IMR-90 (cell line): ENCODE measurements at regions not wholly inside any gene's neighbourhood (a gene's known extent, or its start where the extent isn't known, plus 50 kb on each side); places are given as distances from the start of the nearest gene placed in this dataset.

ENCODE experiments used
- ATAC-seq: fragments of 200-7000 bp; cut with Tn5 transposase; 2 replicates; pipeline ENCODE4 v1.9.1; 2020; ENCODE audit warnings: low read depth, mild to moderate bottlenecking, moderate library complexity
- BruUV-seq: library from RNA; stranded (reverse); fragments of 400-500 nt; replicated peaks from 2 replicates; lab custom pipeline; 2021; lab: Mats Ljungman, UMichigan
- CTCF ChIA-PET: fragments of 300-600 bp; formaldehyde crosslinking; extraction: SDS; loops from one replicate; lab custom pipeline; 2021; ENCODE audit warnings: antibody characterized with exemption; lab: Yijun Ruan, JAX
- POLR2A ChIA-PET: fragments of 300-600 bp; sonication (Branson Sonifier 250); formaldehyde crosslinking; loops from one replicate; lab custom pipeline; 2022; ENCODE audit warnings: antibody characterized with exemption; ENCODE audit not compliant: unreplicated experiment; lab: Charles Lee
- DNase-seq: peaks from one replicate; pipeline ENCODE4 v3.0.0; 2013
- H2AFZ ChIP-seq: replicated peaks from 2 replicates; pipeline ENCODE3; 2013; ENCODE audit warnings: low read length, mild to moderate bottlenecking; ENCODE audit not compliant: poor library complexity
- H2AK5ac ChIP-seq: 2 replicates; pipeline ENCODE4 v1.6.1; 2013; ENCODE audit warnings: low read depth, low read length, inconsistent platforms
- H2AK9ac ChIP-seq: replicated peaks from 2 replicates; pipeline ENCODE3; 2013; ENCODE audit warnings: mild to moderate bottlenecking, low read depth, low read length, moderate library complexity; ENCODE audit not compliant: poor library complexity
- H2BK120ac ChIP-seq: 2 replicates; pipeline ENCODE4 v1.6.1; 2013; ENCODE audit warnings: low read depth, low read length, inconsistent platforms
- H2BK15ac ChIP-seq: 3 replicates; pipeline ENCODE4 v1.6.1; 2013; ENCODE audit warnings: low read depth, low read length, inconsistent platforms
- H2BK20ac ChIP-seq: 2 replicates; pipeline ENCODE4 v1.6.1; 2013; ENCODE audit warnings: low read depth, mild to moderate bottlenecking, inconsistent platforms, low read length, moderate library complexity
- H2BK5ac ChIP-seq: 2 replicates; pipeline ENCODE4 v1.6.1; 2013; ENCODE audit warnings: mild to moderate bottlenecking, low read depth, low read length, inconsistent platforms; ENCODE audit not compliant: poor library complexity, severe bottlenecking
- H3K14ac ChIP-seq: replicated peaks from 2 replicates; pipeline ENCODE4 v1.6.1; 2013; ENCODE audit warnings: low read depth, low read length, inconsistent platforms
- H3K18ac ChIP-seq: 2 replicates; pipeline ENCODE4 v1.6.1; 2013; ENCODE audit warnings: low read depth, low read length, control low read depth
- H3K23ac ChIP-seq: 2 replicates; pipeline ENCODE4 v1.6.1; 2013; ENCODE audit warnings: low read depth, low read length, inconsistent platforms
- H3K27ac ChIP-seq: 2 replicates; pipeline ENCODE4 v1.5.1; 2013; ENCODE audit warnings: mild to moderate bottlenecking, control low read depth, low read length; ENCODE audit not compliant: insufficient read depth
- H3K27me3 ChIP-seq: 2 replicates; pipeline ENCODE4 v1.6.1; 2013; ENCODE audit warnings: low read length; ENCODE audit not compliant: control insufficient read depth, insufficient read depth
- H3K36me3 ChIP-seq: 2 replicates; pipeline ENCODE4 v1.6.1; 2013; ENCODE audit warnings: low read length, mixed read lengths; ENCODE audit not compliant: control insufficient read depth, insufficient read depth
- H3K4ac ChIP-seq: 2 replicates; pipeline ENCODE4 v1.6.1; 2013; ENCODE audit warnings: low read depth, low read length, inconsistent platforms
- H3K4me1 ChIP-seq: 2 replicates; pipeline ENCODE4 v1.6.1; 2013; ENCODE audit warnings: low read length, mixed read lengths; ENCODE audit not compliant: control insufficient read depth, insufficient read depth
- H3K4me2 ChIP-seq: 2 replicates; pipeline ENCODE4 v1.6.1; 2013; ENCODE audit warnings: low read depth, mild to moderate bottlenecking, control low read depth, low read length, moderate library complexity
- H3K4me3 ChIP-seq: 2 replicates; pipeline ENCODE4 v1.5.1; 2013; ENCODE audit warnings: low read depth, mild to moderate bottlenecking, control low read depth, low read length, moderate library complexity; ENCODE audit not compliant: insufficient read depth
- H3K56ac ChIP-seq: 2 replicates; pipeline ENCODE4 v1.6.1; 2013; ENCODE audit warnings: low read length, inconsistent platforms; ENCODE audit not compliant: insufficient read depth; ENCODE audit errors: extremely low read depth
- H3K79me1 ChIP-seq, 2 experiments: 2 replicates each; pipeline ENCODE4 v1.6.1; 2013; ENCODE audit warnings: low read length in 2 of 2, inconsistent platforms in 1 of 2, low read depth in 1 of 2
- H3K9ac ChIP-seq: 2 replicates; pipeline ENCODE4 v1.6.1; 2013; ENCODE audit warnings: low read depth, low read length, control low read depth
- H3K9me1 ChIP-seq: 2 replicates; pipeline ENCODE4 v1.6.1; 2013; ENCODE audit warnings: low read length, inconsistent platforms; ENCODE audit not compliant: insufficient read depth
- H3K9me3 ChIP-seq: 2 replicates; pipeline ENCODE4 v1.6.1; 2013; ENCODE audit warnings: low read length; ENCODE audit not compliant: control insufficient read depth, insufficient read depth
- H4K20me1 ChIP-seq: 2 replicates; pipeline ENCODE4 v1.6.1; 2013; ENCODE audit warnings: low read length, inconsistent platforms; ENCODE audit not compliant: insufficient read depth
- H4K5ac ChIP-seq: 2 replicates; pipeline ENCODE4 v1.6.1; 2013; ENCODE audit warnings: mild to moderate bottlenecking, low read depth, low read length, control low read depth
- H4K8ac ChIP-seq, 2 experiments: 2 replicates each; pipeline ENCODE4 v1.6.1; 2013; ENCODE audit warnings: low read depth in 2 of 2, low read length in 2 of 2, control low read depth in 1 of 2, inconsistent platforms in 1 of 2
- H4K91ac ChIP-seq: 2 replicates; pipeline ENCODE4 v1.6.1; 2013; ENCODE audit warnings: low read depth, low read length, inconsistent platforms; ENCODE audit not compliant: insufficient read depth
- BHLHE40 ChIP-seq: fragments of 150-350 bp; IDR thresholded peaks from 2 replicates; pipeline ENCODE4 v1.6.1; 2016; ENCODE audit warnings: mild to moderate bottlenecking, low read depth, low read length
- CEBPB ChIP-seq: IDR thresholded peaks from 2 replicates; pipeline ENCODE4 v1.6.1; 2012; ENCODE audit warnings: low read depth, low read length, improper control_type of control experiment
- RFX5 ChIP-seq: IDR thresholded peaks from 2 replicates; pipeline ENCODE4 v1.8.0; 2012; ENCODE audit warnings: low read depth, mild to moderate bottlenecking, low read length, moderate library complexity
- USF2 ChIP-seq: fragments of 150-350 bp; IDR thresholded peaks from 2 replicates; pipeline ENCODE4 v1.6.1; 2017; ENCODE audit warnings: mild to moderate bottlenecking, antibody characterized with exemption, low read length, low read depth
- WGBS, 2 experiments: methylation state at CpG; one replicate each; pipeline versions ENCODE4 v1.1.5 to v1.1.7; 2013; ENCODE audit warnings: missing lambda C conversion rate in 2 of 2; ENCODE audit not compliant: insufficient read length in 1 of 2; ENCODE audit errors: extremely low coverage in 2 of 2; 5-methylcytosine and 5-hydroxymethylcytosine counted together
- dilution Hi-C: fragments of 300-500 bp; cut with HindIII; formaldehyde crosslinking; loops from one replicate; pipeline ENCODE4 v1.14.3; 2018; ENCODE audit warnings: low sequenced_read_pairs; ENCODE audit not compliant: unreplicated experiment
- in situ Hi-C: fragments of 300-500 bp; cut with MboI; formaldehyde crosslinking; loops from 3 replicates; pipeline ENCODE4 v1.14.3; 2019; ENCODE audit warnings: low sequenced_read_pairs, inconsistent platforms, mixed read lengths
- intact Hi-C: fragments of 100-400 bp; cut with micrococcal nuclease; formaldehyde crosslinking; loops from 2 replicates; pipeline ENCODE4 v1.10.0; 2022

GRCh38 chr6:103783329-103783728 lies 1076.4 kb downstream of the HACE1 start:
- ATAC-seq = no peak
- Histone ChIP-seq H3K9me1 (no peaks in the 10 kb centered on the region), H2BK15ac (no peak overlapping the region), H2BK5ac (no peak overlapping the region), H3K79me1 (no peaks in the 10 kb centered on the region), H4K20me1 (no peaks in the 10 kb centered on the region), H3K23ac (no peak overlapping the region), H2BK20ac (no peak overlapping the region), H3K4me3 (no peak overlapping the region), H3K27me3 (no peaks in the 10 kb centered on the region), H3K4ac (no peak overlapping the region), H3K14ac (no peak overlapping the region), H3K9ac (no peak overlapping the region), H3K4me2 (no peak overlapping the region), H4K8ac (no peak overlapping the region), H3K36me3 (no peaks in the 10 kb centered on the region), H2AK9ac (no peak overlapping the region), H4K5ac (no peak overlapping the region), H3K27ac (no peak overlapping the region), H2AK5ac (no peak overlapping the region), H3K18ac (no peak overlapping the region), H4K91ac (no peak overlapping the region), H3K56ac (no peak overlapping the region), H2BK120ac (no peak overlapping the region), H3K9me3 (0 out of 2 replicates have a peak, but pooled peaks cover 2% of the 10 kb centered on the region), H3K4me1 (no peaks in the 10 kb centered on the region), H2AFZ (no peak overlapping the region)
- dilution Hi-C loops (no loop called here), intact Hi-C loops (no loop called here), in situ Hi-C loops (no loop called here)
- ChIA-PET POLR2A (no interaction called here), CTCF (no interaction called here)
- TF ChIP-seq BHLHE40 (no peak), CEBPB (no peak), USF2 (no peak), RFX5 (no peak)
- no CpG with 5 or more reads among the region's 4 CpGs for WGBS, 2 experiments
- no peak for DNase-seq
- no TSS peak for BruUV-seq
